Immature natural killer cell (primary cell): ENCODE measurements at regions not wholly inside any gene's neighbourhood (a gene's known extent, or its start where the extent isn't known, plus 50 kb on each side); places are given as distances from the start of the nearest gene placed in this dataset.

Experiments
- DNase-seq, 3 donors: peaks; one replicate each; pipeline ENCODE4 v3.0.0; 2022; ENCODE audit warnings: mixed read lengths in 1 of 3
- H3K27ac Mint-ChIP-seq, 6 donors: one replicate each; pipeline ENCODE4 v1.8.0; 2020; ENCODE audit warnings: mixed read lengths in 6 of 6, mild to moderate bottlenecking in 5 of 6, inconsistent platforms in 4 of 6, moderate library complexity in 3 of 6
- H3K27me3 Mint-ChIP-seq, 3 donors: one replicate each; pipeline ENCODE4 v1.8.0; 2020 to 2021; ENCODE audit warnings: low read depth in 3 of 3, mild to moderate bottlenecking in 3 of 3, mixed read lengths in 3 of 3, moderate library complexity in 3 of 3, inconsistent platforms in 1 of 3
- H3K36me3 Mint-ChIP-seq, 3 donors: one replicate each; pipeline ENCODE4 v1.8.0; 2020; ENCODE audit warnings: mixed read lengths in 3 of 3, inconsistent platforms in 2 of 3, mild to moderate bottlenecking in 2 of 3
- H3K4me1 Mint-ChIP-seq, 2 donors: one replicate each; pipeline ENCODE4 v1.8.0; 2020; ENCODE audit warnings: inconsistent platforms in 2 of 2, mild to moderate bottlenecking in 2 of 2, mixed read lengths in 2 of 2, moderate library complexity in 1 of 2
- H3K4me3 Mint-ChIP-seq, 5 donors: one replicate each; pipeline ENCODE4 v1.8.0; 2020; ENCODE audit warnings: mild to moderate bottlenecking in 5 of 5, mixed read lengths in 5 of 5, inconsistent platforms in 3 of 5, moderate library complexity in 3 of 5
- H3K9me3 Mint-ChIP-seq, 6 donors: one replicate each; pipeline ENCODE4 v1.8.0; 2020; ENCODE audit warnings: mild to moderate bottlenecking in 6 of 6, mixed read lengths in 6 of 6, inconsistent platforms in 4 of 6, moderate library complexity in 3 of 6

DNA sequence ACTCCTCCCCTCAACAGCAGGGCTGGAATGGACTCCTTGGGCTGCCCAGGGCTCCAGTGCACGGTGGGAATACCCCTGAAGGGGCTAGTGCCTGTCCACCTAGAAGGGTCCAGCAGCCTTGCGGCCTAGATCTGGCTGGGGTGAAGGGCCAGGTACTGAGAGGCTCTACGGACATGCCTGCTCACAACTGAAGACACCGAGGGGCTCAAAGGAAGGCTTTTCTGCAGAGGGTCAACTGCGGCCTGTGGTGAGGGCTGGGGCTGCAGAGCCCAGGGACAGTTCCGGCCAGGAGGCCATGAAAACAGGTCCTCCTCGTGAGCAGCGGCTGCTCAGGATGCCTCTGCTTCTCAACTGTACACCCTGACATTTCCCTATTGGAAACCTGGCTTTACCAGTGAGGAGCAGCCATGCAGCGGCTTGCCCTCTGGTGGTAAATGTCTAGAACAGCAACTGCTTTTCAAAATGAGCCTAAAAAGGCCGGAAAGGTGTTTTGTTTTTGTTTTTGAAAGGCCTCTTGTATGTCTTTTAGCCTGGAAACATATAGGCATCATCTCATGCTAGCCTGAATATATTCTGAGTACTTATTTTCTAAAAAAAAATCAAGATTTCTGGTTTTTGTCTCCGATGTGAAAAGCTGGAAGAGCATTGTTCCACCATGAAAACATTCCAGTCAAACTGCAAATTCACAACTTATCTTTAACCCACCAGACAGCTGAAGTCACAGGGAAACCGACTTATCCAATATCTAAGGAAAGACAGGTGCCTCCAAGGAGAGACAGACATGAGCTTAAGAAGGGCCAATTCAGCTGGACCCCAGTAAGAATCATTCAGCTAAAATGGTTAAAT is 163.4 kb downstream of the KLF13 start:
- peaks cover 22 to 27% of the 10 kb centered on the region in 2 donors for H3K4me1 Mint-ChIP-seq
- peaks cover 0 to 8% (median 4%) of the 10 kb centered on the region in 3 donors for H3K36me3 Mint-ChIP-seq
- DNase-seq, result peak; percentile 47 to 62 (median 57)
- H3K27me3 Mint-ChIP-seq, result peaks cover 0 to 4% (median 1%) of the 10 kb centered on the region in 3 donors
- peaks cover 0 to 11% (median 10%) of the 10 kb centered on the region in 6 donors for H3K9me3 Mint-ChIP-seq
- H3K27ac Mint-ChIP-seq, result no peak overlapping the region
- peak overlapping the region in 1 of 5 donors; percentile 17 for H3K4me3 Mint-ChIP-seq

DNA sequence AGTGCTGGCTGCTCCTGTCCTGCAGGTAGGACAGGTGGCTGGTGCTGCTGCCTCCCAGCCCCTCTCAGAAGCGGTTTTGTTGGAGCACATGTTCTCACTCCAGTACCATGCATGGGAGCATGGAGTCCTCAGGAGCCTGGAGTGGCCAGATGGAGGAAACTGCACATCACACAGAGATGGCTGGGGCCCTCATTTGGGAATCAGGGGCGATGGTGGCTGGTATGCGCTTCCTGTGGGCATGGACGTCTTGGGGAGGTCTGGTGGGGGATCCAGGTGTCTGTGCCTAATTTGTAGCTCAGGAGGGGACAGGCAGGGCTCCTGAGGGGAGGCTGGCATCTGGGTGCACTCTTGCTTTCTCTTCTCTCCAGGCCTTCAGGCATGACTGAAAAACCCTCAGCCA is 168.2 kb downstream of the KLF13 start:
- no peak for DNase-seq
- H3K27me3 Mint-ChIP-seq, result peaks cover 0 to 3% (median 0%) of the 10 kb centered on the region in 3 donors
- peaks cover 2 to 6% of the 10 kb centered on the region in 2 donors for H3K4me1 Mint-ChIP-seq
- peaks cover 0 to 8% (median 4%) of the 10 kb centered on the region in 3 donors for H3K36me3 Mint-ChIP-seq
- peaks cover 0 to 11% (median 10%) of the 10 kb centered on the region in 6 donors for H3K9me3 Mint-ChIP-seq
- H3K27ac Mint-ChIP-seq, result peak overlapping the region in 1 of 6 donors; percentile 61
- no peak overlapping the region for H3K4me3 Mint-ChIP-seq

DNA sequence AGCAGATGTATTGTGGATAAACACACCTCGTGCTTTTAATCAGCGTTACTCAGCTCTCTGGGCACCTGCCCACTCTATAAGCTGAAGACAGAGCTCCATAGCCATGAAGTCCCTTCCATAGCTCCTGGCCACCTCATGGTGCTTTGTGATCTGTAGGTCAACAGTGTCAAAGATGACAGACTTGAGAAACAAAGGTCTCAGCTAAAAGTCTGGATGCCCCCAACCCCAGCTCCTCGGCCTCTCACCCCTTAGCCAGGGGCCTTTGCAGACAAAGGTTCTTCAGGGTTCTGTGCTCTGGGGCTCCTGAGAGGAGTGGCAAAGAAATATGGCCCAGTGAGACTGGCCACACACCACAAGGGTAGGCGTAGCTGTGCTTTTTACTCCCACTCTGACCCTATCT is 168.6 kb downstream of the KLF13 start:
- Mint-ChIP-seq H3K4me1 (peaks cover 0 to 1% of the 10 kb centered on the region in 2 donors), H3K27ac (no peak overlapping the region), H3K9me3 (peaks cover 0 to 11% (median 10%) of the 10 kb centered on the region in 6 donors), H3K27me3 (peaks cover 0 to 3% (median 0%) of the 10 kb centered on the region in 3 donors), H3K4me3 (no peak overlapping the region), H3K36me3 (peaks cover 0 to 8% (median 4%) of the 10 kb centered on the region in 3 donors)
- DNase-seq, result no peak

DNA sequence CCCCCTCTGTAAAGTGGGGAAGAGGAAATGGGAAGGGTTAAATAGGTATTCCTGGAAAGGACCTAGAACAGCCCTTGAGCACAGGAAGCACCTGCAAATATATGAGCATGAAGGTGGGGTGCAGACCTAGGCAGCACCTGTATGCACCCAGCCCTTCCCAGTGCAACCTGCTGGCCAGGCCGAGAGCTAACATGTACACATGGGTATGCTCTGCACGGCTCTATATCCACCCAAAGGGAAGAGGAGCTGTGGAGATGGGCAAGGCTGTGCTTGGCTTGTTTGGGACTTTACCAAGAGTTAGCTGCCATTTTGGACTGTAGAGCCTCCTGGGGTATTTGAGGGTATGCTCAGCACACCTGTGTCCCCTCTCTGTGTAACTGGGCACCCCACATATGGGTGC is 171.2 kb downstream of the KLF13 start:
- no peak overlapping the region for H3K4me3 Mint-ChIP-seq
- H3K9me3 Mint-ChIP-seq, result peaks cover 0 to 2% (median 0%) of the 10 kb centered on the region in 6 donors
- H3K4me1 Mint-ChIP-seq, result no peaks in the 10 kb centered on the region
- no peak overlapping the region for H3K27ac Mint-ChIP-seq
- H3K27me3 Mint-ChIP-seq, result peaks cover 0 to 5% (median 0%) of the 10 kb centered on the region in 3 donors
- H3K36me3 Mint-ChIP-seq, result no peaks in the 10 kb centered on the region
- DNase-seq, result no peak

DNA sequence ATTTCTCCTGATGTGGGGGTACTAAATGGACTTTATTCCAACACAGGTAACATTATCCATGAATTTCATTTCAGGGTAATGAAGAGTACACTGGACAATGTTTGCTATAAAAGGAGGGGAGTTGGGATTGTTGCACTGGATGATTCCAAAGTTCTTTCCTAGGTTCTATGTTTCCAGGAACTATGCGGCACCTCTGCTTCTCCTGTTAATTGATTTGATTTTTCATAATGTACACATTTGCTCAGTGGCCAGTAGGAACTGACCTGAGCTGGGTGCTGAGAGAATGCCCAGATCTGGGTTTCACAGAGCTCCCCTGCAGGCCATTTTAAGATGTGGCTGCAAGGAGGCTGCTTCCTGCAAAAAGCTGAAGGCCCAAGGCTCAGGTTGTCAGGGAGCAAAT is 171.7 kb downstream of the KLF13 start:
- no peaks in the 10 kb centered on the region for H3K4me1 Mint-ChIP-seq
- H3K36me3 Mint-ChIP-seq, result no peaks in the 10 kb centered on the region
- DNase-seq, result no peak
- peaks cover 0 to 2% (median 0%) of the 10 kb centered on the region in 6 donors for H3K9me3 Mint-ChIP-seq
- peaks cover 0 to 5% (median 0%) of the 10 kb centered on the region in 3 donors for H3K27me3 Mint-ChIP-seq
- no peak overlapping the region for H3K4me3 Mint-ChIP-seq
- no peak overlapping the region for H3K27ac Mint-ChIP-seq

DNA sequence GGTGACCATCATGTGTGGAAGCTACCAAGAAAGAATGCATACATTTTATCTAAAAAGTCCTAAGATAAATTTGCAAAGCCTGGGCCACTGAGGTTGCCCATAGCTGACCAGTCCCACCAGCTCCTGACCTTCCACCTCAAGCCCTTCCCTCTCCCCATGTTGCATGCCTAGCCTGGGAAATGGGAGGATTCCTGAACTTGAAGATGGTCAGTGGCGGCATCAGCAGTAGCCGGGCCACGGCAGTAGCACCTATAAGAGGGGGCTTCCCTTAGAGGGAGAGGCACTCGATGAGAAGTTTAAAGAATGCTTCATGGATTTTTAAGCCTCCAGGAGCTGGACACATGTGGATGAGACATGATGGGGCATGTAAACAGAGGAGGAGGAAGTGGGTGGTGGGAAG is 172.1 kb downstream of the KLF13 start:
- no peak overlapping the region for H3K4me3 Mint-ChIP-seq
- peaks cover 0 to 5% (median 0%) of the 10 kb centered on the region in 3 donors for H3K27me3 Mint-ChIP-seq
- H3K36me3 Mint-ChIP-seq, result no peaks in the 10 kb centered on the region
- H3K4me1 Mint-ChIP-seq, result no peaks in the 10 kb centered on the region
- peaks cover 0 to 2% (median 0%) of the 10 kb centered on the region in 6 donors for H3K9me3 Mint-ChIP-seq
- H3K27ac Mint-ChIP-seq, result no peak overlapping the region
- no peak for DNase-seq

DNA sequence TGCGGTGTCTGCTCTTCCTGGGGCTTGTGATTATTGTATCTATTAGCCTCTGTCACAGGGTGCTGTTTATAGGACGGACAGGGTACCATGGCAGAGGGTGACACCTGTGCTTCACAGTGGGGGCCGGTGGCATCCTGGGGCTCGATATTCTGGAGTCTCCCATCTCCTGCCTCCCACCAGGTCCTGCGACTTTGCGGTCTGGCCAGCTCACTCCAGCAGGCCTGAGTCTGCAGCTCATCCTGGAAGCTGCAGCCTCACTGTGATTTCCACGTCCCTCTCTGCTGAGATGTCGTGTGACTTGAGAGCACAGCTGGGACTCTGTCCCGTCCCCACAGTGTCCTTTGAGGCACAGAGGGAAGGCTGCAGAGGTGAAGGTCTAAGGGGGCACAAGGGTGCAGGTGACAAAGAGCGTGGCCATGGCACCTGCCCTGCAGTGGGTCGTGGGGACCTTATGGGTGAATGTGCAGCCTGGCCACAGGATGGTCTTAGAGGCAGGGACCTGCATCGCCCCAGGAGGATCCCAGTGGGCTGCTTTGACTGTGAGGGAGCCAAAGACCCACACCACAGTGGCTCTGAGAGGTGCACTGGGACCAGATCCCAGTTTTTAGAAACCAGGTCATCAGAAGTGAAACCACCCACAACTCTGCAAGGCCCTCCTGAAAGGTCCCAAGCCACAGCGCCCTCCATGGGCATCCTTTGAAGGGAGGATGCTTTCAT is 172.8 kb downstream of the KLF13 start:
- Mint-ChIP-seq H3K4me1 (no peaks in the 10 kb centered on the region), H3K27ac (no peak overlapping the region), H3K4me3 (no peak overlapping the region), H3K9me3 (no peaks in the 10 kb centered on the region), H3K36me3 (no peaks in the 10 kb centered on the region), H3K27me3 (peaks cover 0 to 5% (median 0%) of the 10 kb centered on the region in 3 donors)
- DNase-seq, result no peak

DNA sequence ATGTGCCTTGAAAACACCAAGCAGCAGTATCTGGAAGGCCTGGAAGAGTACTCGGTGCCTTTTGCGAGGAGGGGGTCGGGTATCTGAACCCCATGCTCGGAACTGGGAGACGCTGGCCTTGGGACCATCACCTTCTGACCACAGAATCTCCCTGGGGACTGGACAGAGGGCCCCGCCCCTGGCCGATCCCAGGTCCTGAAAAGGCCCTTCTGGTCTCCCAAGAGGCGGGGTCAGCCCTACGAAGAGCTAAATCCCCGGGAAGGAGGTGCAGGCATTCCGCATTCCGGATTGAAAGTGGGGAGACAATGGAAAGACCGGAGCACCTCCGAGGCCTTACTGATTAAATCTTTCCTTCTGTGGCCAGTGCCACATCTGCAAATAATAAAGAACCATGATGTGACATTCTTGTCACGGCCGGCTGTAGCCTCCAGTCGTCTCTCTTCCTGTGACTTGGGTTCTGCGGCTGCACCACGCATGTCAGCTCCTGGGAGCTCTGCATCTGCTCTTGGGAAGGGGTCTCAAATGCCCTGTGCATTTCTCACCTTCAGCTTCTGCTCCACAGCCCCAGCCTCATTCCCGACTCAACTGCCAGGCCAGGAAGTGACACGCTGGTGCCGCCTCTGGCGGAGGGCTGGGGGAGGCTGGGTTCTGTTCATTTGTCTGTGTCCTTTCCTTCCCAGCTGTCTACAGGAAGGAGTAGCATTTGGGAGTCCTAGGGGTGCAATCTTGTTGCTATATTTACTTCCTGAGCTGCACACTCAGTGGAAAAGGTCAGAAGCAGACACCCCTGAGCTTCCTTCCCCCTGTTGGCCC is 173.5 kb downstream of the KLF13 start:
- Mint-ChIP-seq H3K4me3 (no peak overlapping the region), H3K27me3 (peaks cover 0 to 5% (median 0%) of the 10 kb centered on the region in 3 donors), H3K27ac (no peak overlapping the region), H3K36me3 (no peaks in the 10 kb centered on the region), H3K4me1 (no peaks in the 10 kb centered on the region), H3K9me3 (no peaks in the 10 kb centered on the region)
- no peak for DNase-seq

DNA sequence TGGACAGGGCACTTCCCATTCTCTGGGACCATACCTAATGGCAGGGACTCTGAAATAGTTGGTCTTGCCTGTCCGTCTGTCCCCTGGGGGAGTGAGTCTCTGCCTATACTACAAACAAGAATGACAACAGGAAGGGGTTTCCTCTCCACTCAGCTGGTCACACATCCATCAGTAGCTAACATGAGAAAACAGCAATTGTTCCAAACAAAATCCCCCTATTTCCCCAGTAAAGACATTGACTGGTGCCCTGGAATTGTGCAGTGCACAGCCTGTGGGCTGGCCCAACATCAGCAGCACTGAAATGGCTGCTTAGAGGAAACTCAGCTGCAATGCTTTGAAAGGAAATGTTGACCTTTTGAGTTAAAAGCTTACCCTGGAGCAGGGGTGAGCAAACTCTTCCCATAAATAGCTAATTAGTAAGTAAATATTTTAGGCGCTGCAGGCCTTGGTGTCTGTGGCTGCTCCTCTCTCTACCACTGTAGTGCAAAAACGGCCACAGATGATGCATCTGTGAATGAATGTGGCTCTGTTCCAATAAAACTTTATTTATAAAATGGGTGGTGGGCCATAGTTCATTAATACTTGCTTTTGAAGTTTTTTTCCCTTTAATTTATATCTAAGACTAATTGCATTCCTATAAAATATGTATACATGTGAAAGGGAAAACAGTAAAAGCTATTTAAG is 174.3 kb downstream of the KLF13 start:
- no peaks in the 10 kb centered on the region for H3K4me1 Mint-ChIP-seq
- H3K27me3 Mint-ChIP-seq, result peaks cover 0 to 5% (median 2%) of the 10 kb centered on the region in 3 donors
- no peaks in the 10 kb centered on the region for H3K36me3 Mint-ChIP-seq
- DNase-seq, result no peak
- no peak overlapping the region for H3K27ac Mint-ChIP-seq
- H3K4me3 Mint-ChIP-seq, result no peak overlapping the region
- H3K9me3 Mint-ChIP-seq, result no peaks in the 10 kb centered on the region

DNA sequence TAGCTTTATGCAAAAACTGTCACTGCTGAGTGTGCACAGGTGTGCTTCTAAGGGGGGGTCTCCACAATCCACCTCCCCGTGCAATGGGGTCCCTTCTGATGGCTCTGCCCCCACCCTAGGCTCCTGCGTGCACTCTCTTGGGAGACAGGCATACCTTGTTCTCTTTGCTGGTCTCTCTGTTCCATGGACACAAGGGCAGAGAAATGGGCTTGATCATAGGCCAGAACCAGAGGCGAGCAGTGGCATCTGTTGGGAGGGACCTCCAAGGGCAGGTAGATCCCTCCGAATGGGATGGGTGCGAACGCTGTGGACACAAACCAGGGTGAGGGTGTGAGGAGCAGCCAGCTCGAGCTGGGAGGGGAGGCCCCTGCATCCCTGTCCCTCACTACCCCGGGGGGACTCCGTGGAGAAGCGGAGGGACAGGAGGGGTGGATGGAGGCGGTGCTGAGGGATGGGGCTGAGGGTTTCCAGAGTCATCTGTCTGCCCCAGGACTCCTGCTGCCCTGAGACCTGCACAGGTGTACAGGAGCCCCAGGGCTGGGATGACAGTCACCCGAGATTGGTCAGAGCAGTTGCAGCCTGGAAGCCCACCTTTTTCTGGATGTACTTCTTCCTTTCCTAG is 175.0 kb downstream of the KLF13 start:
- Mint-ChIP-seq H3K36me3 (no peaks in the 10 kb centered on the region), H3K27ac (no peak overlapping the region), H3K9me3 (no peaks in the 10 kb centered on the region), H3K27me3 (peaks cover 2 to 5% (median 3%) of the 10 kb centered on the region in 3 donors), H3K4me1 (no peaks in the 10 kb centered on the region), H3K4me3 (no peak overlapping the region)
- DNase-seq, result no peak

DNA sequence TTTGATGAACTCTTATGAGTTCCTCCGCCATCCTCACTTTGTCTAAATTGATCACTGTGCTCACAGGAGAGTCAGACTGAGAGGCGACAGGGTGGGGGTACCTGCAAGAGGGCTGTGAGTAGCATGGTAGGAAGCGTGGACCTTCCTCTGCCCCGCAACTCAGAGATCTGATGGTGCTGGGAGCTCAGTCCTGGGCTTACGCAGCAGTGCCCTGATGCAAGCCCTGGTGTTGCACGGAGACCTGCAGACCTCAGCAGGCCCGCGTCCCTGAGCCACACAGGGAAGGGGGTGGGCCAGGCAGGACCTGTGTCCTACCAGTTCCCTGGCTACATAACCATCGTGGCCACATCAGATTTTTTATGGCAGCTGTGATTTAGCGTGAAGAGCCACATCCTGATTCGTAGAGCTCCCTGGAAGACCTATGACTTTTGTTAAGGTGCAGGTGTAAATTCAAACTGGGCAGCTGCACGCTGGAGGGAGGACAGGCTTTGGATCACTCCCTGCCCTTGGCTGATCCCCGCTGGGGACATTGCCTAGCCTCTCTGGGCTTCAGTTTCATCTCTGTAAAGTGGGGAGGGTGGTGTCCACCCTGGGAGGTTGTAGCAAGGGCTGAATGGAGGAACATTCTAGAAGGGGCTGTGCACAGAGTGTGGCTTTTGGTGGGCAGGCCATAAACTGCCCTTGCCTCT is 176.1 kb downstream of the KLF13 start:
- Mint-ChIP-seq H3K4me3 (no peak overlapping the region), H3K9me3 (peaks cover 0 to 2% (median 0%) of the 10 kb centered on the region in 6 donors), H3K4me1 (peaks cover 0 to 3% of the 10 kb centered on the region in 2 donors), H3K36me3 (no peaks in the 10 kb centered on the region), H3K27ac (no peak overlapping the region), H3K27me3 (peaks cover 2 to 5% (median 3%) of the 10 kb centered on the region in 3 donors)
- DNase-seq, result no peak

DNA sequence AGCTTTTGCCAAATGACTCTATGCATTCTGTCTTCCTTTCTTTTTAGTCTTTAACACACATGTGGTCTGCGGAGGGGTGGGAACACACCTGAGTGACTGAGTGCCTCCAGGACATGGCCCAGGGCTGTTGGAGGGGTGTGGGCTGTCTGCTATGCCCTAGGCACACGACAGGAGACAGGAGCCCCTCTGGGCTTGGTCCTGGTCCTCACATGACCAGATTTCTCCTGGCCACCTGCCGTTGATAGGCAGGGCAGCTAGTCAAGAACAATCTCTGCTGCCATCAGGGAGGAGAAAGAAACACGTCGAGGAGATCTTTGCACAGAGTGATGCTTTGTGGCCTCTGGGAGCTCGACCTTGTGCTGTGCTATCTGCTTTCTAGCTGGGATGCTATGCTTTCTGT is 176.6 kb downstream of the KLF13 start:
- no peak for DNase-seq
- Mint-ChIP-seq H3K4me3 (no peak overlapping the region), H3K9me3 (peaks cover 0 to 2% (median 0%) of the 10 kb centered on the region in 6 donors), H3K27ac (no peak overlapping the region), H3K36me3 (no peaks in the 10 kb centered on the region), H3K27me3 (peaks cover 3 to 5% (median 4%) of the 10 kb centered on the region in 3 donors), H3K4me1 (peaks cover 0 to 3% of the 10 kb centered on the region in 2 donors)
